ENCODE measurements at regions not wholly inside any gene's neighbourhood (a gene's known extent, or its start where the extent isn't known, plus 50 kb on each side); places are given as distances from the start of the nearest gene placed in this dataset.
"Not testable (repeated sequence)": the region's sequence is repeated elsewhere in the genome, so short reads cannot be mapped to it uniquely, and the experiment has no call there.

DNA sequence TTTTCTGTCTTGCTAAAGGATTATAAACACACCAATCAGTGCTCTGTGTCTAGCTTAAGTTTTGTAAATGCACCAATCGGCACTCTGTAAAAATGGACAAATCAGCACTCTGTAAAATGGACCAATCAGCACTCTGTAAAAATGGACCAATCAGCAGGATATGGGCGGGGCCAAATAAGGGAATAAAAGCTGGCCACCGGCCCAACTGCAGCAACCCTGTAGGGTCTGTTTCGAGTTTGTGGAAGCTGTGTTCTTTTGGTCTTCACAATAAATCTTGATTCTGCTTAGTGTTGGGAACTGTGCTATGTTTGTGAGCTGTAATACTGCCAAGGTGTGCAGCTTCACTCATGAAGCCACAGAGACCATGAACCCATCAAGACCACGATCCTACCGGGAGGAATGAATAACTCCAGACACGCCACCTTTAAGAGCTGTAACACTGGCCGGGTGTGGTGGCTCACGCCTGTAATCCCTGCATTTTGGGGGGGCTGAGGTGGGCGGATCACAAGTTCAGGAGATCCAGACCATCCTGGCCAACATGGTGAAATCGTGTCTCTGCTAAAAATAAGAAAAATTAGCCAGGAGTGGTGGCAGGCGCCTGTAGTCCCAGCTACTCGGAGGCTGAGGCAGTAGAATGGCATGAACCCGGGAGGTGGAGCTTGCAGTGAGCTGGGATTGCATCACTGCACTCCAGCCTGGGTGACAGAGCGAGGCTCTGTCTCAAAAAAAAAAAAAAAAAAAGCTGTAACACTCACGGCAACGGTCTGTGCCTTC is 133.0 kb upstream of the GDF10 start:
- DNase-seq (ENCODE audit: low read depth) = not testable (repeated sequence)

DNA sequence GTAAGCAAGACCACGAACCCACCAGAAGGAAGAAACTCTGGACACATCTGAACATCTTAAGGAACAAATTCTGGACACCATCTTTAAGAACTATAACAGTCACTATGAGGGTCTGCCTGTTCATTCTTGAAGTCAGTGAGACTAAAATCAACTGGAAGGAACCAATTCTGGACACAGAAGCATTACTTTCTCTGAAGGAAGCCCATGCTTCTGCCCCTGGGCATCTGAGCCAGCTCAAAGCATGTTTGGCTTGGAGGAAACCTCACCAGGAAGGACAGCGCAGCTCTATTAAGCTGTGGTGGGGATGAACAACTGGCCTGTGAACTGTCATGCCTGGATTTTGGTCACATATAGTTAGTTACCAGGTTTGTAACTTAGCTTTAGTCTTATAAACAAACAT is 132.4 kb upstream of the GDF10 start:
- no peak for DNase-seq (ENCODE audit: low read depth)

DNA sequence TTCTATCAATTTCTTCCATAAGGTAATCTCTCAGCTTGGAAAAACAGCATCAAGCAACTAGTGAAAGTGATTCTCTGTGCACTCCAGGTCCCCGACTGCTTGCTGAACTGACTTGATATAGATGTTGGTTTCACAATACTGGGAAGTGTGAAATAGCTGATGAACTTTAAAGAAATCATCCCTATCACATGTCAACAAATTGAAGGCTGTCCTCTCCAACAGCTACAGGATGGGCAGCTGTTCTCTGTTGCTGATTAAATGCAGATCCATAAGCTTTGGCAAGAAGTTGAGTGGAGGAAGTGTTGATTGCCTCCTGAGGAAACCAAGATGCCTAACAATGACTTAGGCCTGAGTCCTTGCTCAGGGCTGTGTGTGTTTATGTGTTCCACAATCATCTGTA is 130.4 kb upstream of the GDF10 start:
- DNase-seq (ENCODE audit: low read depth) = no peak

DNA sequence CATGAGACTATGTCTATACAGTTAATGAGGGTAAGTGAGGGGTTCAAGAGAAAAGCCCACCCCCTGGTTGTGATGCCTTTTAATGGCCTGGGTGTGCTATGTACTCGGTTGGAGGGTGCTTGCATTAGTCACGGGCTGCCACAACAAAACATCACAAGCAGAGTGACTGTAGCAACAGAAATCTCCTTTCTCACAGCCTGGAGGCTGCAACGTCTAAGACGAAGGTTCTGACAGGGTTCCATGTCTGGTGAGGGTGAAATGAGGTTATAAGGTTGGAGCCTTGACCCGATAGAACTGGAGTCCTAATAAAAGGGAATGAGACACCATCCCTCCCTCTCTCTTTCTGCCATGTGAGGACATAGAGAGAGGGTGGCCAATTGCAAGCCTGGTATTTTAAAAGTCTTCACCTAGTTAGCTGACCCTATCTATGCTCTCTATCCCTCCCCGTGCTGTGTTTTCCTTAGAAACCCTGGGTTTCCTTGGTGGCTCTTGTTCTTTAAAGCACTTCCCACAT is 126.0 kb upstream of the GDF10 start:
- no peak for DNase-seq (ENCODE audit: low read depth)

DNA sequence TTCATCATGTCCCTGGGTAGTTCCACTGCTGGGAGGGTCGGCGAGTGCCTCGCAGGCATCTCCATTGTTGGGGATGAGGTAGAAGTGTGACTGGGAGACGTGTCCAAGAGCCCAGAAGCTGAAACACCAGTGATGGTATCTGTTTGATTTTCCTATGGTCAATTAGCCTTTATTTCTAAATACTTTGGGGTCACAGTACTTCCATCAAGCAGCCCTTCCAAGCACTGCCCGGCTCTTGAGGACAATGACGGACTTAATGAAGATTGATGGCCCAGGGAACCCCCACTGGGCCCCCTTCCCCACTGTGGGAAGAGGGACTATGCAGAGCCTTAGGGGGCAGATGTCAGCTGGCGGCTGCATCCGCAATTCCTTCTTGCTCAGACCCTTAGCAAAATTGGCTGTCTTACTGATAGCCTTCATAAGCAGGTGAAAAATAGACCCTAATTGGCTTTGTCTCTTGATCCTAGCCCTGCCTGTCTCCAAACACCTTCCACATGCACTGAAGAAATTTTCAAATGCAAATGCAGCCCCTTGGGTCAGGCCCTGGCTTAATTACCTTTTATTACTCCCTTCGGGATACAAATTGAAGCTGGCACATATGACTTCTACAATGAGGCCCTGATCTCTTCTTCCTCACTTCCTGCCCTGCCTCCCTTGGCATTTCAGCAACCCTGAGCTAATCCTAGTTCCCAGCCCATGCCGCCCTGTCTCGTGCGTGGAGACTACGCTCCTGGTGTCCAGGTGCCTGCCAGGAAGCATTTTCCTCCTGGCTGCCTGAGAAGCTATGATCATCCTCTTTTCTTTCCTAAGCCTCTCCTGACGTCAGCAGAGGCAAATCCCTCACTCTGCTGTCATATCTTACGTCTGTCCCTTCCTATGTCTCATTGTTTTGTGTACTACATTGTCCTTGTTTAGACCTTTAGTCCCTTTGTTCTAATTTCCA is 124.5 kb upstream of the GDF10 start:
- DNase-seq (ENCODE audit: low read depth) = no peak

DNA sequence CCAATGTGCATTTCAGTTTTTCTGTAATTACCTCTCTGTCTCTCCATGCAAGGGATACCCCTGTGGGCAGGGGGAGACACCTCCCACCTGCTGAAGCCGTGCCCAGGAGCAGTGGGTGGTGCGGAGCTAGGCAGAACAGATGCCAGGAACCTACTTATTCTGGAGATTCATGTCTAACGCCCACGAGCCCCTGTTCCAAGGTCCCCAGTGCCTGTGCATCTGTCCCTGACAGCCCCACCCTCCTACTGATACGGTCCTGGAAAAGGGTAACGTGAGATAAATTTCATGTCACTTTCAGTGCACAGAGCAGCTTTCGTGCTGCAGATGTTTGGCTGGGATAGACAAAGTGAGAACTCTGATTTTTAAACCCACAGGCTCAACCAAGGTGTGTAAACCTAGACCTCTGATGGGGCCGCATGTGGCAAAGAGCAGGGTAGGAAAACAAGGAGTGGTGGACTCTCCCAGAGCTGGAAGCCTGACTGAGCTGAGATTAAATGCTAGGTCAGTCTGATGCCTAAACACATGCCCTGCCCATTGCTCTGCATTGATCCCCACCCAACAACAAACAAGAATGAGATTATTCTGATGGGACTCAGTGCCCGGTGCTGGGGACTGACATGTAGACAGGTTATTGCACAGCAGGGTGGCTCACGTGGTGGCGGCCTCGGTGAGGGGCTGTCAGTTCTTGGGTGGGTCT is 123.6 kb upstream of the GDF10 start:
- DNase-seq (ENCODE audit: low read depth) = no peak

DNA sequence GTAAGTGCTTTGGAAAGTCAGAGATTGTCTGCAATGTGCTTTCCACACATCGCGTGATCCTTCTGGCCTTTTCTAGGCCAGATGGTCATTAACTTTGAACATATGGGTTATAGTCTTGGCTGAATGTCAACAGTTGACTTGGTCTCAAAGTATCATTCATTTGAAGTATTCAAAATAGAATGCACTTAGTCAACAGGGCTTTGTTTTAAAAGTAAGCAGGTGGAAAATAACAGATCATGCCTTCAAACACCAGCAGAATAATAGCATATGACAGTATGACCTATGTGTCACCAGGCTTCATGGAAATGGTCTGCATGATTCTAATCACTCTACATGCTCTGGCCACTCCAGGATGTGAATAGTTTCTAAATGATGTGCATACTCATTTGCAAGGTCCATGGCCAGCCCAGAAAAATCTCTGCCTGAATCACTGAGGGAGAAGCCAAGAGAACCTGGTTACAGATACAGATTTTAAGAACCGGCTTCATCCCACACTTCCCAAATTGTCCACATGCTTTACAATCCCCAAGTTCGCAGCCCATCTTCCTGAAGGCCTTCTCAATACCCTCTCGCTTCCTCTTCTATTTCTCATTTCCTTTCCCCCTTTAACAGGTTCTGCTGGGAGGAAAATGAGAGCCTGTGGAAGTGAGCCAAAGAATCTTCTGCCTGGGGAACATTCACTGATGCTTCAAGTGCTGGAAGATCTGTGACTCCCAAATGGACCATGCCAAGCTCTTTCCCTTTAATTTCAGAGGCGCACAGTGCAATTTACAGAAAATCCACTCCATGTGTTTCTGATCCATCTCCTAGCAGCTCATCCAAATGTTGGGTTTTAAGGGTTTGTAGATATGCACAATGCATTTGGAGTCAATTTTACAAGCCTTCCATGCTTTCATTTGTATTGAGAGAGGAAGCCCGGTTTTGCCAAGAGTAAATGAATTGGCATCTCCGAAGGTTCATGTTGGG is 122.8 kb upstream of the GDF10 start:
- DNase-seq (ENCODE audit: low read depth) = no peak

DNA sequence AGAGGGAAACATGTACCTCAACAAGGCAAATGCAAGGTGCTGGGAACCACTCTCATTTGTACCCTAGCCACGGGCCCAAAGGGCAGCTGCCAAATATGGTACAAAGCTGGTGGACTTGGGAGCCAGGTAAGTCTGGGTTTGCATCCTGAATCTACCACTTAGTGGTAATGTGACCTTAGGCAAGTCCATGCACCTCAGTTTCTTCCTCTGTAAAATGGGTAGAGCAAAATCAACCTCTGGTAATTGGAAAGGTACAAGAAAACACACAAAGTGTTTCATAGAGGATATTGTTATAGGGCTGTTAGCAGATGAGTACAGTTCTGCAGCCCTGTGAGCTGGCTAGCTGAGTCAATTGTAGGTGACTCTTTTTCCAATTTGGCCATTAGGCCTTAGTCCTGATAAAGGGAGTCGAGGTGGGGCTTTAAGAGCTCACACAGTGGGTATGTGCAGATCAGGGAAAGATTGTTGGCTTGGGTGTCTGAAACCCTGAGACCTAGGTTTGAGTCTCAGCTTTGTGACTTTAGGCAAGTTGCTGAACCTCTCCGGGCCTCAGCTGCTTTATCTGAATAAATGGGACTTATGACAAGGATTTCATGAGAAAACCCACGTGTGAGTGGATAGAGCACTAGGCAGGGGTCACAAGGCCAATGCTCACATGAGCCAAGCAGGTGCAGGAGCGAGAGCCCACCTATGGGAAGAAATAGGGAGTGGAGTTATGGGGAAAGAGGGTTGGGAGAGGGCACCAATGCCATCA is 121.3 kb upstream of the GDF10 start:
- no peak for DNase-seq (ENCODE audit: low read depth)

DNA sequence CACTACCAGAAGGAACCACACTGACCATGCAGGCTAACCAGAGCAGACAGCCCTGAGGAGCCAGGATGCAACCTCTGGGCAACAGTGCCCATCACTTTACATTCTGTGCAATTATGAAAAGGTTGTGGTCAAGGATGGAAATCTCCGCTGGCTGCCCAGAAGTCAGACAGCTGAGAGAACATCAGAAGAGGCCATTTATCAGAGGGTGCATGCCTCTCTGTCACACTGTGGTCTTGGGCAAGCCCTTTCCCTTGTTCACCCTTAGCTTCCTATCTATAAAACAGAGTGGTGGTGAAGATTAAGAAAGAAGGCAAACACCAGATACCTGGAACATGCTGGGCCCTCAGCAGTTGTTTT is 120.7 kb upstream of the GDF10 start:
- DNase-seq (ENCODE audit: low read depth) = no peak

DNA sequence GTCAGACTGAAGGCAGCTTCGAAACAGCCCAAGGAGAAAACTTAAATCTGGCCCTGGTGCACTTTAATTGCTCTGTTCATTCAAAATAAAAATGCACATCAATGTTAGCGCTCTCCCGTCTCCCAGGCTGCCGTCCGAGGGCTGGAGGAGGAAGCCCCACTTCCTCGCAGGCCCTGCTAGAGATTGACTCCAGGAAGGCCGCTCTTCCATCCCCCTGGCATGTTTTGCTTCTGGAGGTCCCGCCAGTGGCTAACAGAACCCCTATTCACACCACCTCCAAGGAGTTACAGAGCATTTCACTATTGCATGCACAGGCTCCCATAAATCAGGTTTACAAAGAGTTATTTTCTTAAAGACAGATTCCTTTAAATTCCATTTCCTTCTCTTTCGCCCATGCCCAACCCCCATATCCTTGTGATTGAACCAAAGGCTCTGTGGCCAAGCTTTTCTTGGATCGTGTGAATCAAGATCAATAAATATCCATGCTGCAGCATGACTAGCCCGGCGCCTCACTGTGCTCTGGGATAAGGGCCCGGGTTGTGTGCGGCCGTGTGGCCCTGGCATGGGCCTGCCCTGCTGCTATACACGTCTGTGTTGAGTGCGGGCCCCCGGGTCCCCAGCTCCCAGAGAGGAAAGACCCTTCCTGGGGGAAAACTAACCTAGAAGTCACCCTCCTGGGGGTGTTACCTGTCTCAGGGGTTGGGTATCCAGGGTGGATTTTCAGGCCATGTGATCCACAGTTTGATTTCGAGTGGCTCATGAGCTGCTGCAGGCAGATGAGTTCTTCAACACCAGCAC is 118.7 kb upstream of the GDF10 start:
- no peak for DNase-seq (ENCODE audit: low read depth)

DNA sequence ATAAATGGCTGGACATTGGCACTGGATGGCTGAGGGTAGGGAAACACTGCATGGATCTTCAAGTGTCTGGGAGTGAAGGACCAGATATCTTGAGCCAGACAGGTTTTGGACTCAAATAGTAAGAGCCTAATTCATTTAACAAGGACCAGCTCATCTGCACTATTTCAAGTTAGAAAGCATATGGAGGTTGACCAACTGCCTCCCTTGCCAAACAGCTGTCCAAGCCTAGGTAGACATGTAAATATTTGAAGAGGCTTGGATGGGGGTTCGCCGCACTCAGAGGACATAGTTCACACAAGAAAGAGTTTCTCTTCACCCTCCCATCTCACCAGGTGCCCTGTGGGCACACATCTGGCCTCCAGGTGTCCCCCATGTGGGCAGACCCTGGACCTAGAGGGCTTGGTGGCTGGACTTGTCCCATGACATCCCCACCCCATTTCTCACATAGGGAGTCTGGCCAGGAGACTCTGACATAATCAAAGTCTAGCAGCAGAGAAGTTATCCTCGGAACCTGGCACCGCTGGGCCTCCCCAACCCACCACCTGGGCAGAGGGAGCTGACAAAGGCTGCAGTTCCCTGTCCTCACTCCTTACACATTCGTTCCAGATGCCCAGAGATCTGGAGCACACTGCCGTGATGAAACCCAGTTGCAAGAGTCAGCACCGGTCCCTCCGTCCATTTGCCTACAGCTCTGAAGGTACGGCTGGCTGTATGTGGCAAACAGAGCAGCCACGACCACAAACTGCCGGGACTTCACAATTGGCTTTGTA is 116.9 kb upstream of the GDF10 start:
- no peak for DNase-seq (ENCODE audit: low read depth)

DNA sequence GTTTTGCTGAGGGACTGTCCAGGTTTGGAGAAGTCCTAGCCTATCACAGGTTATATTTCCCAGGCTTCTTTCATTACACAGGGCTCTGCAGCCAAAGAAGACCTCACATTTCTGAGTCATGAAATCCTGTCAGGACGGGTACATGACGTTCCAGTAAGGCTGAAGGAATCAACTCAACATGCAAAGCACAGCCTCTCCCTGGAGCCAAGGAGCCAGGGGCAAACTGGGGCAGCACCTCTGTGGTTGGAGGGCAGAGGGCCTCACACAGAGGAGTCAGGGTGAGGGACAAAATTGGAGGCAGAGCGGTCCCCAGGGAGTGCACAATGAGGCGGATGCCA is 116.3 kb upstream of the GDF10 start:
- no peak for DNase-seq (ENCODE audit: low read depth)

DNA sequence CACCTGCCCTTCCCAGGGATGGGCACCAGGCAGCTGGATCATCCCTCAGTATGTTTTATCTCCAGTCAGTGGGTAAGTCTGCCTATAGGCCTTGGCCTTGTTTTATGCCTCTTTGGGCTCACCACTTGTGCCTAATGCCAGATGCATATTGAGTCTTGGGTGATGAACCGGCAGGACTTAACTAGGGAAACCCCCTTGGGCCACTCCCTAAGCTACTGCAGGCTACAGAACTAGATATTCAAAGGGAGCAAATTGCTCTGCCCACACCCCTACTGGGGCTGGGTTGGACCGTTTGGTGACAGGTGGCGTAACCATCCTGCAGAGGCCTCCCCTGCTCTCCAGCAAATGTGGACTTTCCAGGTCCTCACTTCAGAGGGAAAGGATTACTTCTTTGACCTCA is 115.7 kb upstream of the GDF10 start:
- no peak for DNase-seq (ENCODE audit: low read depth)

DNA sequence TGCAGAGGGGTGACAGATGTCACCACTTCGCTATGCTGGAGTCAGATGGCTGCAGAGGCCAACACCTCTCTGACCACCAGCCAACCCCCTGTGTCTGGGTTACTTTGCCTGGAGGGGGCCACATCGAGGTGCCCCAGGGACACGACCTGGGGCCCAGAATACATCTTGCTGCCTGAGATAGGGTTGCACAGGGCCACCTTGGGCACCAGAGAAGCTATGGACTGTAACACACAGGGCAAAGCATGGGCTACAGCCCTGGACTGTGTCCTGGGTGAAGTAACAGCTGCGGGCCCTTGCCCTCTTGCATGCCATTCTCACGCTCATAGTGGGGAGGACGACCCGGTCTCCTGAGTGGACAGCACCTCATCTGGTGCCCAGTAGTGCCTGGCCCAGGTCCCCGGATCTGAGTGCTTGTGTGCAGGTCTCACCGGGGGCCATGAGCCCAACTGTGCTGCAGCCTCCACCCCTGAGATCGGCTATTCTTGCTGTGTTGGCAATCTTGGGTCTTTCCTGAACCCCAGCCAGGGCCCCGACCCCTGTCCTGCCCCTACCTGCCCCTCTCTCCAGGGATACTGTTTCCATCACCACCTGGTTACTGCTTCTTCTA is 115.2 kb upstream of the GDF10 start:
- DNase-seq (ENCODE audit: low read depth) = no peak

DNA sequence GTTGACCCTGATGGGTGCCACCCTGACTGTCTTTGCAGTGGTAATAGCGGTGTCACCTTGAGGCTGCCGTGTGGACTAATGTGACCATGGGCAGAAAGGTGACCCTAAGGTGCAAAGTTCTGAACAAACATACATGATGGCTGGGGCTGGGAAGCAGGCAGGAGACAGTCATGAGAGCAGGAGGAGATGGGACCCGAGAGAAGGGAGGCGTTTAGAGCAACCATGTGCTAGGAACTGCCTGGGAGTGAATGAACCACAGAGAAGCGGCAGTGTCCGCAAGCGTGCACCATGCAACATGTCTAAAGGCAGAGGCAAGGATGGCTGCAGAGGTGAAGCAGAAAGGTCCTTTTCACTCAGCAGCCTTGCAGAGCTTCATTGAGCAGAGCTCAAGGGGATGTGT is 113.1 kb upstream of the GDF10 start:
- DNase-seq (ENCODE audit: low read depth) = no peak

DNA sequence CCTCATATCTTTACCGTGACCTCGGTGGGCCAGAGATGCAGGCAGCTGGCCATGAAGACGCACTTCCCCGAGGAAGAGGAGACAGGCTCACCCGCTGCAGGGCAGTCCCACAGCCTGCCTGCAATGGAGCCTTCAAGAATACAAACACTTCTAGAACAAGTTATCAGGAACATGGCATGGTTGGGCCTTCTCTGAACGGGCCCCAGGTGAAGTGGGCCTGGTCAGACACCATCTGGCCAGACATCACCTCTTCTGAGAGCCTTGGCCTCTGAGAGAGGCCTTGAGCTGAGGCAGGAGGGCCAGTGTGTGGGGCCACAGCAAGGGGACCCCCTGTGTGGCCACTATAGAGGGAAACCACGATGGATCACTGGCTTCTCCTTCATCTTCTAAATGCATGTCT is 112.4 kb upstream of the GDF10 start:
- no peak for DNase-seq (ENCODE audit: low read depth)

DNA sequence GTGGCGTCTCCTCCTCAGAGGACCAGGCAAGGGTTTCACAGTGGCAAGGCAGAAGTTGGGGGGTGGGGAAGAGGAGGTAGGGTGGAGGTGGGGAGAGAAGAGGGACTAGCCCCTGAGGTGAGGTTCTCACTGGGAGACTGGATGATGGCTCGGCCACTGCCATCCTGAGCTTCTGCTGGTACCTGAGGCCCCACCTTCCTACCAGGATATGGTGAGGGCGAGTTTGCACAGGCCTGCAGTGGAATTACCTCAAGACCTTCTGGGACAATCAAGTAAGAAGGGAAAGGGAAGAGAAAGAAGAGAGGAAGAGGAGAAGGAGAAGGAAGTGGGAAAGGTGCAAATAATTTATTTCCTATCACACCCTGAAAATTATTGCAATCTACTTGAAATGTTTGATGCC is 111.8 kb upstream of the GDF10 start:
- DNase-seq (ENCODE audit: low read depth) = no peak

DNA sequence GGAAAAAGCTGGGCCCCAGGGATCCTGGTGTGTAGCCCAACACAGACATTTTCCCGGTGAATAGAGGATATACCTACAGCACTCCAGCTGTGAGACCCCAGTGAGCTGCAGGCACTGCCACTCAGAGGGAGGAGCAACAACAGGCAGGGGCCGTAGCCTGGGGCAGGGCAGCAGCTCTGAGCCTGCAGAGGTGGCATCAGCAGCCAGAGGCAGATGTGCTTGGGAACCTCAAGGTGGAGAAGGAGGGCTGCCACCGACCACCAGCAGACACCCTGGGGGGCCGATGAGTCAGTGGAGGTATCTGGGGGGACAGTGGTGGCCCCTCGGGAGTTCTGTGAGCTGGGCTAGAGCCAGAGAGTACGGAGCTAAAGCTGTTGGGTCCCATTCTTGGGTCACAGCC is 110.2 kb upstream of the GDF10 start:
- DNase-seq (ENCODE audit: low read depth) = no peak

DNA sequence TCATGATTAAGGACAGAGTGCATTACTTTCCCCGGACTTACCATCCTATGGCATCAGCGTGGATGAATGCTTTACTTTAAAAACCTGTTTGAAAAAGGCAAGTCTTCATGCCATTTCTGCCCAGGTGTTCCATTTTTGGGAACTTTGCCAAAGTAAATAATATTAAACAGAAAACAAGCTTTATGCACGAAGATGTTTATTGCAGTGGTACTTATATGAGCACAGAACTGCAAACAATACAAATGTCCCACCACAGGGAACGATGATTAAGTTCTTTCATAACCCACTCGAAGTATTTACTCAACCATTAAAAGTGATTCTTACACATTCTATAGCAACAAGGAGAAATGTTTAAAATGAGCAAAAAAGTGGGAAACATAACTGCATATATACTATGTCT is 109.7 kb upstream of the GDF10 start:
- DNase-seq (ENCODE audit: low read depth) = no peak

All from activated T-cell treated with anti-CD3 and anti-CD28 coated beads for 48 hours (primary cell).